GM06990 (cell line): ENCODE measurements at regions not wholly inside any gene's neighbourhood (a gene's known extent, or its start where the extent isn't known, plus 50 kb on each side); places are given as distances from the start of the nearest gene placed in this dataset.

ENCODE experiments used
- DNase-seq: peaks from one replicate; pipeline ENCODE4 v3.0.0-alpha.2; 2011; ENCODE audit not compliant: insufficient read length; ENCODE audit errors: extremely low read depth
- H3K27me3 ChIP-seq: replicated peaks from 2 replicates; pipeline ENCODE4 v1.6.0; 2011; ENCODE audit warnings: low read length; ENCODE audit not compliant: control insufficient read depth, insufficient read depth
- H3K36me3 ChIP-seq: 2 replicates; pipeline ENCODE4 v1.5.1; 2011; ENCODE audit warnings: low read length; ENCODE audit not compliant: control insufficient read depth, insufficient read depth
- H3K4me3 ChIP-seq: replicated peaks from 2 replicates; pipeline ENCODE4 v1.5.1; 2011; ENCODE audit warnings: low read depth, mild to moderate bottlenecking, control low read depth, low read length
- CTCF ChIP-seq: IDR thresholded peaks from 2 replicates; pipeline ENCODE4 v1.5.1; 2011; ENCODE audit warnings: low read length, control low read depth, mild to moderate bottlenecking, inconsistent platforms; ENCODE audit not compliant: insufficient read depth, poor library complexity, severe bottlenecking

DNA sequence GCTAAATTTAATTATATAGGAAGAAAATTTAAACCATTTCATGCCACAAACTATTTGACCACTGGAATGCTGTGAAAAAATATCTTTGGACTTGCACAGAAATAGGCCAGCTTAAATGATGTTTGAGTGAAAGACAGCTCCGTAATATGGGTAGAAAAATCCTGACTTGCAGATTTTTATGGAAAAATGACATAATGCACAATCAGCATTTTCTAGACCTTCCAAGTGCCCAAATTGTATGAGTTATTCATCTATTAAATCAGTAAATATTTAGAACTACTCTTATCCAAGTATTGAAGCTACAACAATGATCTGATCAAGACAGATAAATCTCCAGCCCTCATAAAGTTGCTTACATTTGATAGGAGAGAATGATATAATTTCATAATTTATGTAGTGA lies 691.1 kb upstream of the DDX18 start:
- H3K27me3 ChIP-seq, result no peaks in the 10 kb centered on the region
- no peak for TF ChIP-seq CTCF
- no peak overlapping the region for H3K4me3 ChIP-seq
- no peak for DNase-seq
- H3K36me3 ChIP-seq, result no peaks in the 10 kb centered on the region

GRCh38 chr2:117126656-117127055 lies 687.8 kb upstream of the DDX18 start:
- DNase-seq, result no peak
- Histone ChIP-seq H3K4me3 (no peak overlapping the region), H3K36me3 (no peaks in the 10 kb centered on the region), H3K27me3 (no peaks in the 10 kb centered on the region)
- no peak for TF ChIP-seq CTCF

DNA sequence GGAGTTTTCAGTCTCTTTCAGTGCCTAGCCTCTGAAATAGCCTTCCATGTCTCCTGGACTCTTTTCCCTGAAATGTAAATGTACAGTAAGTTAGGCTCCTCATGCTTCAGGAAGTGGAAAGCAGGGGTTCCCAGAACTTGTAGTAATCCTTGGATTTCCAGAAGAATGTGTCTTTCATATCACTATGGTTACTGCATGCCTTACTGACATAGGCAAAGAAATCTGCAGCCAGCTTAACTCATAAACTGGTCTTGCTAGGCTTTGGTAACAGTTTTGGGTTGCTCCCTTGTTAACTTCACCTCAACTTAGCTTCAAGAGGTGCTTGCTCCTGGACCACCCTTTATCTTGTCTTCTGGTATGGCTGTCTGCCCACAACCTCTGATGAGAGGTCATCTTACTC lies 686.8 kb upstream of the DDX18 start:
- Histone ChIP-seq H3K27me3 (no peaks in the 10 kb centered on the region), H3K36me3 (no peaks in the 10 kb centered on the region), H3K4me3 (no peak overlapping the region)
- no peak for DNase-seq
- no peak for TF ChIP-seq CTCF

DNA sequence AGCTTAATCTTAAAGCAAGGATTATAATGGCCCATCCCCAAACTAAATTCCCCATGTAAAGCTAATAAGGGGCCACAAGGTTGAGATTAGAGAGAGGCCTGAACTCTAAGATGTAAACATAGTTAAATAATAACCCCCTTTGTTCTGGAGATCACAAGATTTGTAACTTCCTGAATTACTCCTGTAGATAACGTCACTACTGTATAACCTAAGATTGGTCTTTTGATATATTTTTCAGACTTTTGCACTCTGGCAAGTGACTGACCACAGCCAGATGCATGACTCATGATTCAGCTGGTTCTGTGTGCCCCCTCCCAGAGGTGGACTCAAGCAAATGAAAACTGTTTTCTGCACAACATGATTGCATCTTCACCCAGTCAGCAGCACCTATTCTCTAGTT lies 686.0 kb upstream of the DDX18 start:
- Histone ChIP-seq H3K4me3 (no peak overlapping the region), H3K36me3 (no peaks in the 10 kb centered on the region)
- no peak for DNase-seq

DNA sequence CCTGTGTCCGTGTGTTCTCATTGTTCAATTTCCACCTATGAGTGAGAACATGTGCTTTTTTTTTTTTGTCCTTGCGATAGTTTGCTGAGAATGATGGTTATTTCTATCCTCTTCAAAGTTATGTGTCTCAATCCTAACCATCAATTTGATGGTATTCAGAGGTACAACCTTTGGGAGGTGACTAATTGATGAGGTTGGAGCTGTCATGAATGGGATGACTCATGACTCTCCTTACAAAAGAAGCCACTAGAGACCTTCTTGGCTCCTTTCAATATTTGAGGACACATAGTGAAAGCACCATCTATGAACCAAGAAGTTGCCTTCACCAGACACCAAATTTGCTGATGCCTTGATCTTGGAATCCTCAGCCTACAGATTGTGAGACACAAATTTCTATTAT lies 677.1 kb upstream of the DDX18 start:
- Histone ChIP-seq H3K27me3 (no peaks in the 10 kb centered on the region), H3K4me3 (no peak overlapping the region), H3K36me3 (no peaks in the 10 kb centered on the region)
- TF ChIP-seq CTCF, result no peak
- no peak for DNase-seq

More for the DNA sequence above, 686.0 kb upstream of the DDX18 start:
- H3K27me3 ChIP-seq, result no peaks in the 10 kb centered on the region
- TF ChIP-seq CTCF, result no peak

DNA sequence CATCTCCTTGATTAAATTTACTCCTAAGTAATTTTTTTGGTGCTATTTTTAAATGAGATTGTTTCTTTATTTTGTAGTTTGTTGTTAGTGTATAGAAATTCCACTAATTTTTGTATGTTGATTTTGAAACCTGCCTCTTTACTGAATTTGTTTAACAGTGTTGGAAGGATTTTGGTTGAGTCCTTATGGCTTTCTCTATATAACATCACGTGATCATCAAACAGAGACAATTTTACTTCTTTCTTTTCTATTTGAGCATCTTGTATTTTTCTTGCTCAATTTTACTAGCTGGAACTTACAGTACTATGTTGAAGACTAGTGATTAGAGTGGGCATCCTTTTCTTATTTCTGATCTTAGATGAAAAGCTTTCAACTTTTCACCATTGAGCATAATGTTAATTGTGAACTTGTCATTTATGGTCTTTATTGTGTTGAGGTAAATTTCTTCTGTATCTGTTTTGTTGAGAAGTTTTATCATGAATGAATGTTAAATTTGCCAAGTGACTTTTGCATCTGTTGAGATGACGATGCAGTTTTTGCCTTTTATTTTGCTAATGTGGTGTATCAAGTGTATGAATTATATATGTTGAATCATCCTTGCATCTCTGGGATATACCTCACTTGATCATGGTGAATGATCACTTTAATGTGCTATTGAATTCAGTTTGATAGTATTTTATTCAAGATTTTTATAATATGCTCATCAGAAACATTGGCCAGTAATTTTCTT lies 645.3 kb upstream of the DDX18 start:
- DNase-seq, result no peak
- Histone ChIP-seq H3K4me3 (no peak overlapping the region), H3K27me3 (no peaks in the 10 kb centered on the region), H3K36me3 (no peaks in the 10 kb centered on the region)
- no peak for TF ChIP-seq CTCF
